OCI-LY1 (cell line): ENCODE measurements at regions not wholly inside any gene's neighbourhood (a gene's known extent, or its start where the extent isn't known, plus 50 kb on each side); places are given as distances from the start of the nearest gene placed in this dataset.

ENCODE experiments used
- H2AFZ ChIP-seq: fragments of 200-600 bp; sonication (generic), shearing (Covaris generic); 2 replicates; pipeline ENCODE4 v1.6.0; 2014; ENCODE audit warnings: antibody characterized with exemption, mild to moderate bottlenecking, low read length
- H3F3A ChIP-seq: fragments of 200-600 bp; sonication (generic), shearing (Covaris generic); 2 replicates; pipeline ENCODE4 v1.6.0; 2014; ENCODE audit warnings: mild to moderate bottlenecking, antibody characterized with exemption, low read length, moderate library complexity; ENCODE audit not compliant: insufficient read depth
- H3K27ac ChIP-seq: fragments of 200-600 bp; sonication (generic); 2 replicates; pipeline ENCODE4 v1.5.1; 2014; ENCODE audit warnings: low read length, mixed run types, mild to moderate bottlenecking, low read depth; ENCODE audit not compliant: poor library complexity, severe bottlenecking
- H3K27me3 ChIP-seq: fragments of 200-600 bp; sonication (generic); 2 replicates; pipeline ENCODE4 v1.6.0; 2014; ENCODE audit warnings: antibody characterized with exemption, mild to moderate bottlenecking, low read length, moderate library complexity; ENCODE audit not compliant: insufficient read depth
- H3K36me3 ChIP-seq: fragments of 200-600 bp; sonication (generic); 2 replicates; pipeline ENCODE4 v1.6.1; 2014; ENCODE audit warnings: mild to moderate bottlenecking, antibody characterized with exemption, low read length, moderate library complexity, mixed read lengths; ENCODE audit not compliant: insufficient read depth
- H3K4me1 ChIP-seq: fragments of 200-600 bp; sonication (generic); 2 replicates; pipeline ENCODE4 v1.5.1; 2014; ENCODE audit warnings: mild to moderate bottlenecking, low read length, moderate library complexity; ENCODE audit not compliant: insufficient read depth, severe bottlenecking
- H3K4me2 ChIP-seq: fragments of 200-600 bp; sonication (generic), shearing (Covaris generic); 2 replicates; pipeline ENCODE4 v1.6.1; 2014; ENCODE audit warnings: low read length
- H3K4me3 ChIP-seq: fragments of 200-600 bp; sonication (generic); 2 replicates; pipeline ENCODE4 v1.5.1; 2014; ENCODE audit warnings: low read length, low read depth, mild to moderate bottlenecking, mixed read lengths; ENCODE audit not compliant: poor library complexity, severe bottlenecking
- H3K79me2 ChIP-seq: fragments of 200-600 bp; shearing (Covaris generic); 2 replicates; pipeline ENCODE4 v1.6.1; 2016; ENCODE audit warnings: mixed run types, low read length, mixed read lengths; ENCODE audit not compliant: insufficient read depth
- H3K9ac ChIP-seq: fragments of 200-600 bp; sonication (generic), shearing (Covaris generic); 2 replicates; pipeline ENCODE4 v1.6.1; 2014; ENCODE audit warnings: mild to moderate bottlenecking, low read length, mixed read lengths
- H3K9me2 ChIP-seq: fragments of 200-600 bp; sonication (generic), shearing (Covaris generic); 2 replicates; pipeline ENCODE4 v1.6.1; 2014; ENCODE audit warnings: low read depth, mild to moderate bottlenecking, low read length, mixed read lengths
- H3K9me3 ChIP-seq: fragments of 200-600 bp; shearing (Covaris generic); 2 replicates; pipeline ENCODE4 v1.6.1; 2014; ENCODE audit warnings: low read length, mixed read lengths
- H4K20me1 ChIP-seq: fragments of 200-600 bp; sonication (generic), shearing (Covaris generic); 2 replicates; pipeline ENCODE4 v1.6.0; 2016; ENCODE audit warnings: mild to moderate bottlenecking, low read length; ENCODE audit not compliant: insufficient read depth
- CTCF ChIP-seq: fragments of 200-600 bp; sonication (generic), shearing (Covaris generic); IDR thresholded peaks from 2 replicates; pipeline ENCODE4 v1.5.1; 2017; ENCODE audit warnings: mild to moderate bottlenecking, antibody characterized with exemption, low read length, moderate library complexity, mixed read lengths
- EZH2 ChIP-seq: fragments of 200-600 bp; sonication (generic), shearing (Covaris generic); IDR thresholded peaks from 2 replicates; pipeline ENCODE4 v1.8.0; 2017; ENCODE audit warnings: borderline replicate concordance, mixed run types, mild to moderate bottlenecking, antibody characterized with exemption, low read length, moderate library complexity, mixed read lengths

DNA sequence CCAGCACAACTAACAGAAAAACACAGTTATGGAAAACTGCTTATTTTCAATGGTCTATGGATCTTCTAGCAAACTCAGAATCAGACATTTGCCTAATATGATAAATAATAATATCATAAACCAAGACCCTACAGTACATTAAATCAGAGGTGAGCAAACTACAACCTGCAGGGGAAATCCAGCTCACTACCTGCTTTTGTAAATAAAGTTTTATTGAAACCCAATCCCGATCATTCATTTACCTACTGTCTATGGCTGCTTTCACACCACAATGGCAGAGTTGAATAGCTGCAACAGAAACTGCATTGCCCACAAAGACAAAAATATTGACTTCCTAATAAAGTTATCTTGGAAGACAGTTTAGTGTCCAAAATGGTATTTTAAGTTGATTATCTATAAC lies 108.5 kb downstream of the ELAPOR2 start:
- Histone ChIP-seq H2AFZ (no peak overlapping the region), H3K27me3 (no peaks in the 10 kb centered on the region), H3K9me2 (no peaks in the 10 kb centered on the region), H3F3A (no peaks in the 10 kb centered on the region), H3K9me3 (no peaks in the 10 kb centered on the region), H3K36me3 (no peaks in the 10 kb centered on the region), H3K79me2 (no peaks in the 10 kb centered on the region), H4K20me1 (no peaks in the 10 kb centered on the region), H3K4me2 (no peak overlapping the region), H3K27ac (no peak overlapping the region), H3K9ac (no peak overlapping the region), H3K4me3 (no peak overlapping the region), H3K4me1 (peaks cover 23% of the 10 kb centered on the region)
- TF ChIP-seq EZH2 (no peak), CTCF (no peak)

DNA sequence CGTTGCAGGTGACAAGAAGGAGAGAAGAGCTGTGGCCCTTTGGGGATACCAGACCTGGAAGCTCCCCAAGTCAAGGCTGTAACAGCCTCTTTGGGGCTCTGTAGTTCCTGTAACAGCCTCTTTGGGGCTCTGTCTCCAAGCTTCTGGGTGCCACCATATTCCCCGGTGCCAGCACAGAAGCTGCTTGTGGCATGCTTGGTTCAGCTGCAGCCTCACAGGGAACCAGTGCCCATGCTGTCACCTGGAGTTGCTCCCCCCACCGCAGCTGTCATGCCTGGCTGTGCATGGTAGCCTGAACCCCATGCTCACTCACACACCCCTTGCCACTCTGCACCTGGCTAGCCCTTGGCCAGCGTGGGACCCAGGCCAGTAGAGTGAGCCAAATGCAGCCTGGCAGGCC lies 109.1 kb downstream of the ELAPOR2 start:
- Histone ChIP-seq H3K36me3 (no peaks in the 10 kb centered on the region), H3F3A (no peaks in the 10 kb centered on the region), H3K4me3 (no peak overlapping the region), H3K9ac (no peak overlapping the region), H3K27me3 (no peaks in the 10 kb centered on the region), H3K4me1 (peaks cover 23% of the 10 kb centered on the region), H3K9me2 (no peaks in the 10 kb centered on the region), H3K9me3 (no peaks in the 10 kb centered on the region), H4K20me1 (no peaks in the 10 kb centered on the region), H3K4me2 (no peak overlapping the region), H3K79me2 (no peaks in the 10 kb centered on the region), H2AFZ (no peak overlapping the region), H3K27ac (no peak overlapping the region)
- TF ChIP-seq EZH2 (no peak), CTCF (no peak)

DNA sequence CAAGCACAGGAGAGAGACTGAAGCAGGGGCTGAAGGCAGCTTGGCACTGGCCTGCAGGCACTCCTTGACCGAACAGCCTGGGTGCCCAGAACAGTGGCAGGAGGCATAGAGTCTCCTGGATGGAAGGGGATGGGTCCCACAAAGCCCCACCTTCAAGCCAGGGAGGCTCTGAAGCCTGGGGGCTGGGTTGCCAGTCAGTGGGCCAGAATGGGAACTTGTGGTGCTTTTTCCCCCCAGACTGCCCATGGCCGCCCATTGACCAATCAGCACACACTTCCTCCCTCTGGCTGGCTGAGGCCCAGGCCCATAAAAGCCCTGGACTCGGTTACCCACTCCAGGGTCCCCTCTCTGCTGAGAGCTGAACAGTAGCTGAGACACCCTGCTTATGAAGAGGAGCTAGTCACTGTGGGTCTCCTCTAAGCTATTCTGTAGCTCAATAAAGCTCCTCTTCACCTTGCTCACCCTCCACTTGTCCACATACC lies 109.6 kb downstream of the ELAPOR2 start:
- H3K36me3 ChIP-seq = no peaks in the 10 kb centered on the region
- H4K20me1 ChIP-seq = no peaks in the 10 kb centered on the region
- no peak overlapping the region for H3K4me3 ChIP-seq
- H3K27ac ChIP-seq = peak overlapping the region; percentile 50
- no peak overlapping the region for H3K4me2 ChIP-seq
- H3K79me2 ChIP-seq = no peaks in the 10 kb centered on the region
- no peaks in the 10 kb centered on the region for H3F3A ChIP-seq
- H3K4me1 ChIP-seq = peaks cover 23% of the 10 kb centered on the region
- H3K9me2 ChIP-seq = no peaks in the 10 kb centered on the region
- H3K9me3 ChIP-seq = no peaks in the 10 kb centered on the region
- TF ChIP-seq CTCF = no peak
- TF ChIP-seq EZH2 = no peak
- H2AFZ ChIP-seq = no peak overlapping the region
- no peak overlapping the region for H3K9ac ChIP-seq
- H3K27me3 ChIP-seq = no peaks in the 10 kb centered on the region
